GM12878 (cell line): ENCODE measurements at regions not wholly inside any gene's neighbourhood (a gene's known extent, or its start where the extent isn't known, plus 50 kb on each side); places are given as distances from the start of the nearest gene placed in this dataset.

Experiments used
- ATAC-seq: fragments of 200-7000 bp; cut with Tn5 transposase; 3 replicates; pipeline ENCODE4 v1.9.1; 2020; ENCODE audit warnings: mild to moderate bottlenecking, moderate library complexity
- BruUV-seq: library from RNA; stranded (reverse); fragments of 400-500 nt; replicated peaks from 2 replicates; lab custom pipeline; 2021; lab: Mats Ljungman, UMichigan
- CTCF ChIA-PET: fragments of 300-600 bp; sonication (Branson Sonifier 250); formaldehyde crosslinking; extraction: SDS; loops from one replicate; lab custom pipeline; 2021; ENCODE audit warnings: inconsistent platforms; lab: Yijun Ruan, JAX
- POLR2A ChIA-PET: fragments of 350-600 bp; formaldehyde crosslinking; extraction: SDS; loops from one replicate; lab custom pipeline; 2021; ENCODE audit warnings: inconsistent platforms; lab: Charles Lee
- RAD21 ChIA-PET: fragments of 300-600 bp; sonication (Branson Sonifier 250); formaldehyde crosslinking; loops from one replicate; lab custom pipeline; 2023; ENCODE audit warnings: antibody characterized with exemption; ENCODE audit not compliant: unreplicated experiment; lab: Charles Lee
- SMC1A ChIA-PET: fragments of 300-600 bp; sonication (Branson Sonifier 250); formaldehyde crosslinking; loops from one replicate; lab custom pipeline; 2023; ENCODE audit not compliant: unreplicated experiment, uncharacterized antibody; lab: Charles Lee
- DNase-seq: peaks from one replicate; pipeline ENCODE4 v3.0.0-alpha.2; 2011; ENCODE audit warnings: low read depth, low spot score
- FAIRE-seq: peaks from 3 replicates; lab custom pipeline; 2011; peaks lifted over from hg19 to GRCh38; lab: Jason Lieb, UNC
- H2AFZ ChIP-seq: 2 replicates; pipeline ENCODE4 v1.6.0; 2011; ENCODE audit warnings: low read depth, low read length, control low read depth; ENCODE audit not compliant: control insufficient read depth
- H3K27ac ChIP-seq: 2 replicates; pipeline ENCODE4 v1.5.1; 2011; ENCODE audit warnings: control low read depth; ENCODE audit not compliant: control insufficient read depth, insufficient read depth
- H3K27me3 ChIP-seq, 2 experiments: replicated peaks in 1 of 2; 2 replicates each; pipeline versions ENCODE4 v1.6.0 to v1.6.1; 2011; ENCODE audit warnings: low read length in 1 of 2; ENCODE audit not compliant: control insufficient read depth in 2 of 2, insufficient read depth in 2 of 2
- H3K36me3 ChIP-seq, 2 experiments: 2 replicates each; pipeline ENCODE4 v1.5.1; 2011; ENCODE audit warnings: low read length in 1 of 2; ENCODE audit not compliant: control insufficient read depth in 2 of 2, insufficient read depth in 2 of 2
- H3K4me1 ChIP-seq: 2 replicates; pipeline ENCODE4 v1.6.1; 2011; ENCODE audit warnings: mild to moderate bottlenecking, low read length, moderate library complexity, mixed read lengths; ENCODE audit not compliant: control insufficient read depth, insufficient read depth
- H3K4me2 ChIP-seq: 2 replicates; pipeline ENCODE4 v1.6.0; 2011; ENCODE audit warnings: control low read depth; ENCODE audit not compliant: control insufficient read depth, insufficient read depth
- H3K4me3 ChIP-seq: fragments of 200-600 bp; sonication (generic); 2 replicates; pipeline ENCODE4 v1.5.1; 2016
- H3K79me2 ChIP-seq: 2 replicates; pipeline ENCODE4 v1.6.0; 2011; ENCODE audit warnings: low read length; ENCODE audit not compliant: control insufficient read depth, insufficient read depth
- H3K9ac ChIP-seq: 2 replicates; pipeline ENCODE4 v1.8.0; 2011; ENCODE audit warnings: low read length, control low read depth, mixed read lengths; ENCODE audit not compliant: control insufficient read depth, insufficient read depth
- H3K9me3 ChIP-seq: replicated peaks from 3 replicates; pipeline ENCODE4 v1.5.1; 2011; ENCODE audit warnings: mild to moderate bottlenecking, low read length; ENCODE audit not compliant: control insufficient read depth, insufficient read depth
- H4K20me1 ChIP-seq: 2 replicates; pipeline ENCODE4 v1.6.0; 2011; ENCODE audit not compliant: control insufficient read depth, insufficient read depth
- FOXM1 ChIP-seq: IDR thresholded peaks from 2 replicates; pipeline ENCODE4 v1.6.1; 2012; ENCODE audit warnings: low read depth, mild to moderate bottlenecking, inconsistent platforms, low read length, moderate library complexity
- KLF5 ChIP-seq: fragments of 450-650 bp; IDR thresholded peaks from 2 replicates; pipeline ENCODE4 v1.6.1; 2014; ENCODE audit warnings: mild to moderate bottlenecking; ENCODE audit not compliant: partially characterized antibody
- MEF2B ChIP-seq: fragments of 450-650 bp; IDR thresholded peaks from 2 replicates; pipeline ENCODE4 v1.6.1; 2018; ENCODE audit warnings: mild to moderate bottlenecking, moderate library complexity; ENCODE audit not compliant: partially characterized antibody, poor library complexity, severe bottlenecking
- TCF7 ChIP-seq: IDR thresholded peaks from 2 replicates; pipeline ENCODE4 v1.6.1; 2014; ENCODE audit warnings: antibody characterized with exemption, borderline replicate concordance
- WGBS: methylation state at CpG from one replicate; pipeline ENCODE4 v1.1.6; 2016; ENCODE audit warnings: low lambda C conversion rate; ENCODE audit not compliant: insufficient replicate concordance, insufficient coverage; ENCODE audit errors: missing lambda C conversion rate; 5-methylcytosine and 5-hydroxymethylcytosine counted together
- in situ Hi-C: fragments of 300-500 bp; cut with MboI; formaldehyde crosslinking; loops from 9 replicates; pipeline ENCODE4 v1.14.3; 2018; ENCODE audit warnings: mixed read lengths
- intact Hi-C: fragments of 100-400 bp; cut with micrococcal nuclease; formaldehyde crosslinking; loops from one replicate; pipeline ENCODE4 v1.14.2; 2022; ENCODE audit not compliant: unreplicated experiment
- TF ChIP-seq, protein P1 (sequence below): fragments of 150-350 bp; IDR thresholded peaks from 2 replicates; pipeline ENCODE4 v1.6.1; 2014; ENCODE audit warnings: mild to moderate bottlenecking, low read depth, low read length
- TF ChIP-seq, protein P2 (sequence below): IDR thresholded peaks from 2 replicates; pipeline ENCODE4 v1.6.1; 2012; ENCODE audit warnings: mild to moderate bottlenecking, low read depth, low read length
- TF ChIP-seq, protein P3 (sequence below): fragments of 450-650 bp; IDR thresholded peaks from 2 replicates; pipeline ENCODE4 v1.6.1; 2017; ENCODE audit warnings: low read depth, mild to moderate bottlenecking, moderate library complexity

DNA sequence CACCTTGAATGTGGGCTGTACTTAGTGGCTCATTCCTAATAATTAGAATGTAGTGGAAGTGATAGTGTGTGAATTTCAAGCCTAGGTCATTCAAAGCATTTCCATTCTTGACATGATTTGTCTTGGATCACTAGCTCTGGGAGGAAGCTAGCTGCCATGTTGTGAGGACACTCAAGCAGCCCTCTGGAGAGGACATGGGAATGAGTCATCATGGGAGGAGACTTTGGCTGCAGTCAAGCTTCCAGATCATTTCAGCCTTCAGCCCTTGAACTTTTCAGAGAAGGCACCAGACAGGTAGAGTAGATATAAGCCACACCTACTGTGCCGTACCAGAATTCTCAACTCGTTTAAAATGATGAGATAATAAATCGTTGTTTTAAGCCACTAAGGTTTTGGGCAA is 506.9 kb downstream of the ZNF608 start:
- Histone ChIP-seq H3K36me3 (no peaks in the 10 kb centered on the region), H4K20me1 (no peaks in the 10 kb centered on the region), H3K9me3 (no peaks in the 10 kb centered on the region; the same call in 2 of the 3 replicates), H3K4me1 (no peaks in the 10 kb centered on the region), H3K4me2 (no peak overlapping the region), H3K27ac (no peak overlapping the region), H3K27me3 (no peaks in the 10 kb centered on the region), H2AFZ (no peak overlapping the region)
- intact Hi-C loops = no loop called here
- WGBS = 63% methylated on average over 3 of the region's 3 CpGs
- CTCF ChIA-PET = interaction anchor here (0.6 kb wide), 1 partner anchor 378 kb away, joined by 3 read pairs; no protein-coding TSS in a partner anchor
- no TSS peak for BruUV-seq
- no peak for TF ChIP-seq FOXM1
- no peak for TF ChIP-seq MEF2B
- TF ChIP-seq TCF7 = no peak
- TF ChIP-seq KLF5 = no peak
- TF ChIP-seq, protein P1, sequence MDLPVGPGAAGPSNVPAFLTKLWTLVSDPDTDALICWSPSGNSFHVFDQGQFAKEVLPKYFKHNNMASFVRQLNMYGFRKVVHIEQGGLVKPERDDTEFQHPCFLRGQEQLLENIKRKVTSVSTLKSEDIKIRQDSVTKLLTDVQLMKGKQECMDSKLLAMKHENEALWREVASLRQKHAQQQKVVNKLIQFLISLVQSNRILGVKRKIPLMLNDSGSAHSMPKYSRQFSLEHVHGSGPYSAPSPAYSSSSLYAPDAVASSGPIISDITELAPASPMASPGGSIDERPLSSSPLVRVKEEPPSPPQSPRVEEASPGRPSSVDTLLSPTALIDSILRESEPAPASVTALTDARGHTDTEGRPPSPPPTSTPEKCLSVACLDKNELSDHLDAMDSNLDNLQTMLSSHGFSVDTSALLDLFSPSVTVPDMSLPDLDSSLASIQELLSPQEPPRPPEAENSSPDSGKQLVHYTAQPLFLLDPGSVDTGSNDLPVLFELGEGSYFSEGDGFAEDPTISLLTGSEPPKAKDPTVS = no peak
- TF ChIP-seq, protein P2, sequence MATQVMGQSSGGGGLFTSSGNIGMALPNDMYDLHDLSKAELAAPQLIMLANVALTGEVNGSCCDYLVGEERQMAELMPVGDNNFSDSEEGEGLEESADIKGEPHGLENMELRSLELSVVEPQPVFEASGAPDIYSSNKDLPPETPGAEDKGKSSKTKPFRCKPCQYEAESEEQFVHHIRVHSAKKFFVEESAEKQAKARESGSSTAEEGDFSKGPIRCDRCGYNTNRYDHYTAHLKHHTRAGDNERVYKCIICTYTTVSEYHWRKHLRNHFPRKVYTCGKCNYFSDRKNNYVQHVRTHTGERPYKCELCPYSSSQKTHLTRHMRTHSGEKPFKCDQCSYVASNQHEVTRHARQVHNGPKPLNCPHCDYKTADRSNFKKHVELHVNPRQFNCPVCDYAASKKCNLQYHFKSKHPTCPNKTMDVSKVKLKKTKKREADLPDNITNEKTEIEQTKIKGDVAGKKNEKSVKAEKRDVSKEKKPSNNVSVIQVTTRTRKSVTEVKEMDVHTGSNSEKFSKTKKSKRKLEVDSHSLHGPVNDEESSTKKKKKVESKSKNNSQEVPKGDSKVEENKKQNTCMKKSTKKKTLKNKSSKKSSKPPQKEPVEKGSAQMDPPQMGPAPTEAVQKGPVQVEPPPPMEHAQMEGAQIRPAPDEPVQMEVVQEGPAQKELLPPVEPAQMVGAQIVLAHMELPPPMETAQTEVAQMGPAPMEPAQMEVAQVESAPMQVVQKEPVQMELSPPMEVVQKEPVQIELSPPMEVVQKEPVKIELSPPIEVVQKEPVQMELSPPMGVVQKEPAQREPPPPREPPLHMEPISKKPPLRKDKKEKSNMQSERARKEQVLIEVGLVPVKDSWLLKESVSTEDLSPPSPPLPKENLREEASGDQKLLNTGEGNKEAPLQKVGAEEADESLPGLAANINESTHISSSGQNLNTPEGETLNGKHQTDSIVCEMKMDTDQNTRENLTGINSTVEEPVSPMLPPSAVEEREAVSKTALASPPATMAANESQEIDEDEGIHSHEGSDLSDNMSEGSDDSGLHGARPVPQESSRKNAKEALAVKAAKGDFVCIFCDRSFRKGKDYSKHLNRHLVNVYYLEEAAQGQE = no peak
- TF ChIP-seq, protein P3, sequence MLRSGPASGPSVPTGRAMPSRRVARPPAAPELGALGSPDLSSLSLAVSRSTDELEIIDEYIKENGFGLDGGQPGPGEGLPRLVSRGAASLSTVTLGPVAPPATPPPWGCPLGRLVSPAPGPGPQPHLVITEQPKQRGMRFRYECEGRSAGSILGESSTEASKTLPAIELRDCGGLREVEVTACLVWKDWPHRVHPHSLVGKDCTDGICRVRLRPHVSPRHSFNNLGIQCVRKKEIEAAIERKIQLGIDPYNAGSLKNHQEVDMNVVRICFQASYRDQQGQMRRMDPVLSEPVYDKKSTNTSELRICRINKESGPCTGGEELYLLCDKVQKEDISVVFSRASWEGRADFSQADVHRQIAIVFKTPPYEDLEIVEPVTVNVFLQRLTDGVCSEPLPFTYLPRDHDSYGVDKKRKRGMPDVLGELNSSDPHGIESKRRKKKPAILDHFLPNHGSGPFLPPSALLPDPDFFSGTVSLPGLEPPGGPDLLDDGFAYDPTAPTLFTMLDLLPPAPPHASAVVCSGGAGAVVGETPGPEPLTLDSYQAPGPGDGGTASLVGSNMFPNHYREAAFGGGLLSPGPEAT = no peak
- TF ChIP-seq, all 136 proteins: peak for 0
- no peak for ATAC-seq
- no peak for DNase-seq
- H3K9ac ChIP-seq = no peak overlapping the region
- POLR2A ChIA-PET = no interaction called here
- RAD21 ChIA-PET = interaction anchor here (0.6 kb wide), 1 partner anchor 335 kb away, joined by 3 read pairs; no protein-coding TSS in a partner anchor
- in situ Hi-C loops = no loop called here
- no peak overlapping the region for H3K4me3 ChIP-seq
- FAIRE-seq = no peak
- SMC1A ChIA-PET = interaction anchor here (0.6 to 0.7 kb wide), 2 partner anchors 1064 to 1466 kb away, joined by 3 read pairs; no protein-coding TSS in a partner anchor
- H3K79me2 ChIP-seq = no peaks in the 10 kb centered on the region
